Colonic mucosa (tissue), 4 donors: ENCODE measurements at regions not wholly inside any gene's neighbourhood (a gene's known extent, or its start where the extent isn't known, plus 50 kb on each side); places are given as distances from the start of the nearest gene placed in this dataset.
A peak's percentile ranks its signal among the peaks of the same experiment; 100 is the strongest.

ENCODE experiments used
- DNase-seq: peaks from one replicate; pipeline ENCODE4 v3.0.0-alpha.2; 2020
- H3K27ac ChIP-seq: fragments of 200-600 bp; one replicate; pipeline ENCODE4 v1.8.0; 2021
- H3K27me3 ChIP-seq: fragments of 200-600 bp; one replicate; pipeline ENCODE4 v1.8.0; 2021
- H3K36me3 ChIP-seq: fragments of 200-600 bp; one replicate; pipeline ENCODE4 v1.8.0; 2021
- H3K4me1 ChIP-seq: fragments of 200-600 bp; one replicate; pipeline ENCODE4 v1.8.0; 2021; ENCODE audit warnings: mild to moderate bottlenecking
- H3K4me3 ChIP-seq: fragments of 200-600 bp; one replicate; pipeline ENCODE4 v1.8.0; 2021
- H3K9ac ChIP-seq, 2 donors: one replicate each; pipeline ENCODE4 v1.7.0; 2013; ENCODE audit warnings: control low read depth in 2 of 2, low read depth in 2 of 2, low read length in 2 of 2
- H3K9me3 ChIP-seq: fragments of 200-600 bp; one replicate; pipeline ENCODE4 v1.8.0; 2021
- intact Hi-C: fragments of 100-400 bp; cut with DNase I; formaldehyde crosslinking; loops from one replicate; pipeline ENCODE4 v1.14.1; 2022
- TF ChIP-seq, protein P1 (sequence below): fragments of 200-600 bp; IDR thresholded peaks from one replicate; pipeline ENCODE4 v1.8.0; 2022; ENCODE audit warnings: antibody characterized with exemption, mild to moderate bottlenecking
- donor health status: healthy.
- donor health status: DM: no; HTN: no; CAD: no.
- donor health status: DM: no; HTN: no; CAD: no.

DNA sequence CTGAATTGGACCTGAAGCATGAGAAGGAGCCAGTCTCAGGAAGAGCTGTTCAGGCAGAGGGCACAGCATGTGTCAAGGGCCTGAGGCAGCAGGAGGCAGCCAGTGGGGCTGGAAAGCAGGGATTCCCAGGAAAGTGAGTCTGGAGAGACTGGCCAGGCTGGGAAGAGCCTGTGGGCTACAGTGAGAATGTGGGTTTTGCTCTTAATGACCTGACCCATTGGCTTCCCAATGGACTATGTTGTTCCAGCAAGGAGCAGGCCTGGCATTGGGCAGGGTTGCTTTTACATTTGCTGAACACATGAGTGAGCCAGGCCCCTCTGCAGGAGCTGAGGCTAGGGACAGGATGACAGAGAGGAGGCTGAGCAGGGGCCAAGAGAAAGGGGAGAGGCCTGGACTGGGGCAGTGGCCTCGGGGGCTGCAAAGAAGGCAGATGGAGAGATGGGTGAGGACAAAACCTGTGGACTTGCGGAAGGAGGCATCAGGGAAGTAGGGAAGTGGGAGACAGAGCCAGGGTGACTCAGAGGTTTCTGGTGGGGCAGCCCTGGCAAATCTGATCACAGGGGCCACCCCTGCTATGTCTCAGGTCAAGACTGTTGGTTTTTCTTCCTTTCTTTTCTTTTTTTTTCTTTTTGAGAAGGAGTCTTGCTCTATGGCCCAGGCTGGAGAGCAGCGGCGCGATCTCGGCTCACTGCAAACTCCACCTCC, 65.9 kb upstream of the NEK6 start:
- DNase-seq, result peak; percentile 13
- no peaks in the 10 kb centered on the region for H3K9me3 ChIP-seq
- intact Hi-C loops, result no loop called here
- no peak overlapping the region for H3K27ac ChIP-seq
- no peaks in the 10 kb centered on the region for H3K4me1 ChIP-seq
- no peaks in the 10 kb centered on the region for H3K36me3 ChIP-seq
- TF ChIP-seq, protein P1, sequence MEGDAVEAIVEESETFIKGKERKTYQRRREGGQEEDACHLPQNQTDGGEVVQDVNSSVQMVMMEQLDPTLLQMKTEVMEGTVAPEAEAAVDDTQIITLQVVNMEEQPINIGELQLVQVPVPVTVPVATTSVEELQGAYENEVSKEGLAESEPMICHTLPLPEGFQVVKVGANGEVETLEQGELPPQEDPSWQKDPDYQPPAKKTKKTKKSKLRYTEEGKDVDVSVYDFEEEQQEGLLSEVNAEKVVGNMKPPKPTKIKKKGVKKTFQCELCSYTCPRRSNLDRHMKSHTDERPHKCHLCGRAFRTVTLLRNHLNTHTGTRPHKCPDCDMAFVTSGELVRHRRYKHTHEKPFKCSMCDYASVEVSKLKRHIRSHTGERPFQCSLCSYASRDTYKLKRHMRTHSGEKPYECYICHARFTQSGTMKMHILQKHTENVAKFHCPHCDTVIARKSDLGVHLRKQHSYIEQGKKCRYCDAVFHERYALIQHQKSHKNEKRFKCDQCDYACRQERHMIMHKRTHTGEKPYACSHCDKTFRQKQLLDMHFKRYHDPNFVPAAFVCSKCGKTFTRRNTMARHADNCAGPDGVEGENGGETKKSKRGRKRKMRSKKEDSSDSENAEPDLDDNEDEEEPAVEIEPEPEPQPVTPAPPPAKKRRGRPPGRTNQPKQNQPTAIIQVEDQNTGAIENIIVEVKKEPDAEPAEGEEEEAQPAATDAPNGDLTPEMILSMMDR, result no peak
- no peak overlapping the region for H3K9ac ChIP-seq
- no peaks in the 10 kb centered on the region for H3K27me3 ChIP-seq
- H3K4me3 ChIP-seq, result no peak overlapping the region

DNA sequence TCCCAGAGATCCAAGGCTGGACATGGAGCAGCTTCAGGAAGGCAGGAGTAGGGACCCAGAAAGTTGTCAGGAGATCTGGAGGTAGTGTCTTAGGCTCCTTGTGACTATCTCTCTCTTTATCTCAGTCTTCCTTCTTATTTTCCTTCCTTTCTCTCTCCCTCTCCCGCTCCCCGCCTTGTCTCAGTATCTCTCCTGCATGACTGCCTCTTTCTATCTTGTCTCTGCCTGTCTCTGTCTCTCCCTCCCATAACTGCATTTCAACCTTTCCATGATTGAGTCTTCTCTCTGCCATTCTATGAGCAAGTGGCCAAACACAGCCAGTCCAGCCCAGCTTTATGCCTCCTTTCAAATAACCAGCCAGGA, 61.0 kb upstream of the NEK6 start:
- no peak for DNase-seq

DNA sequence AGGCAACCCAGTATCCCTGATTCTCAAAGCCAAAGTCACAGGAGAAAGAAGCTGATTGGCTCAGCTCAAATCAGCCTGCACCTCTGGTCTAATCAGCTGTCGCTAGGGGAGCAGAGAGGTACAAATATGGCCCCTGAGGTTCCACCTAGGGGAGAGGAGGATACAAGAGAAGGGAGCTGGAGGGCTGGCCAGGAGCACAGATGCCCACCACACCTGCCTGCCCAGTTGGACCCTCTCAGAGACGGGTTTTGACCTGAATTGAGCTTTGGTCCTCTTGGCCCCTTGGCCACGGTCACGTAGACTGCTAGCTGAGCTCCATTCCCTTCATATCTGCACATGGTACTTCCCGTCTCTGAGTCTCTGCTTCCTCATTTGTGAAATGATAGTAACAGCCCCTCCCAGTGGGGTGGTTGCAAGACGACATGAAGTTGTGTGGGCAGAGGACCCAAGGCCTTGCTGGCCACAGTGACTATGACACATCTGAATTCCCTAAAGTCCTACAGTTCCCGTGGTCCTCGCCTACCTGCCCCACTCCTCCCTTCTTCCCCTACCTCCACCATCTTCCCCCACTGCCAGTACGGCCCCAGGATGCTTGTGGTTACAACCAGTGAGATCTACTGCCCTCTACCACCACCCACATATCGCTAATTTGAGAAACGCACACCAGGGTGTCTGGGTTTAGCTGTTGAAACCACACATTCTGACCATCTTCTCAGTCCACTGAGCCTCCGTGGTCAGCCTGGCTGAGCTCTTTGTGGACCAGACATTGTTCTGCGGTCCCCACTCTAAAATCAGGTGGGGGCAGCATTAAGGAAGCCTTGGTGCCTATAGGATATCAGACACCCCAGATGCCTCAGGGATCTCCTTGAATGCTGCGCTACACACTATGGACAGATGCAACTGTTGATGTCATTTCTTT, 60.3 kb upstream of the NEK6 start:
- no peak overlapping the region for H3K9ac ChIP-seq
- no peak for DNase-seq
- H3K27me3 ChIP-seq, result no peaks in the 10 kb centered on the region
- H3K4me3 ChIP-seq, result no peak overlapping the region
- H3K4me1 ChIP-seq, result no peaks in the 10 kb centered on the region
- no peaks in the 10 kb centered on the region for H3K9me3 ChIP-seq
- no peak overlapping the region for H3K27ac ChIP-seq
- TF ChIP-seq, protein P1, result no peak
- intact Hi-C loops, result no loop called here
- no peaks in the 10 kb centered on the region for H3K36me3 ChIP-seq

More for the DNA sequence above, 61.0 kb upstream of the NEK6 start:
- no peaks in the 10 kb centered on the region for H3K9me3 ChIP-seq
- no peak overlapping the region for H3K4me3 ChIP-seq
- TF ChIP-seq, protein P1, result no peak
- no peaks in the 10 kb centered on the region for H3K4me1 ChIP-seq
- intact Hi-C loops, result no loop called here
- no peaks in the 10 kb centered on the region for H3K36me3 ChIP-seq
- H3K27me3 ChIP-seq, result no peaks in the 10 kb centered on the region
- H3K27ac ChIP-seq, result no peak overlapping the region
- H3K9ac ChIP-seq, result no peak overlapping the region

DNA sequence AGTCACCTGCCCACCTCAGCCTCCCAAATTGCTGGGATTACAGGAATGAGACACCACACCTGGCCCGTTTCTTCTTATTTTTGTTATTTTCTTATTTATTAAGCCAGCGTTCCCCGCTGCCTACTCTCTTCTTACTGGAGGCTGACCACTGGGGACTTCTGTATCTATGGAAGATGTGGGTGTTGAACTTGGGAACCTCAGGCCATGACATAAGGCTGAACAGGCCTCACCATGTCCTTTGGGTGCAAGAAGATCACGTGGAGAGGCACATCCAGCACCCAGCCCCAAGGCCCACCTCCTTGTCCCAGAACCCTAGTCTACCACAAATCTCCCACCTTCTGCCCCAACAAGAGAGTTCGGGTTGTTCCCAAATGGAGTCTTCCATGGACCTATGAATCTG, 59.4 kb upstream of the NEK6 start:
- TF ChIP-seq, protein P1, result no peak
- no peak for DNase-seq
- intact Hi-C loops, result no loop called here
- no peak overlapping the region for H3K9ac ChIP-seq
- no peaks in the 10 kb centered on the region for H3K27me3 ChIP-seq
- H3K9me3 ChIP-seq, result no peaks in the 10 kb centered on the region
- H3K4me3 ChIP-seq, result no peak overlapping the region
- no peak overlapping the region for H3K27ac ChIP-seq
- H3K36me3 ChIP-seq, result no peaks in the 10 kb centered on the region
- no peaks in the 10 kb centered on the region for H3K4me1 ChIP-seq

DNA sequence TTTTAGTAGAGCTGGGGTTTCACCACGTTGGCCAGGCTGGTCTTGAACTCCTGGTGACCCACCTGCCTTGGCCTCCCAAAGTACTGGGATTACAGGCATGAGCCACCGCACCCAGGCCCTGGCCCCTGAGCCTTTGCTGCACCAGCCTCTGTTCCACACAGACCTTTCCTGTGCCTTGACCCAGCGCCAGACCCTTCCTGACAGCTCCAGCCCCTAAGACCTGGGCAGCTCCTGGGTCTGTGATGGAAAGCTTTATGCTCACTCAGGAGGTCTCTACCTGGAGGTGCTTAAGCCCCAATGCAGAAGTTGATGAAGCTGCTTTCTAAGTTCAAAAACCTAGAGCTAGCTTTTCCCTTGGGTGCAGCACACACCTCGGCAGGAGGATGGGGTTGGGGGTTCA, 58.8 kb upstream of the NEK6 start:
- Histone ChIP-seq H3K9ac (no peak overlapping the region), H3K36me3 (no peaks in the 10 kb centered on the region), H3K9me3 (no peaks in the 10 kb centered on the region), H3K27me3 (no peaks in the 10 kb centered on the region), H3K27ac (no peak overlapping the region), H3K4me1 (no peaks in the 10 kb centered on the region), H3K4me3 (no peak overlapping the region)
- intact Hi-C loops, result no loop called here
- TF ChIP-seq, protein P1, result no peak
- DNase-seq, result no peak
